Mucosa of descending colon (tissue), 3 donors: ENCODE measurements at regions not wholly inside any gene's neighbourhood (a gene's known extent, or its start where the extent isn't known, plus 50 kb on each side); places are given as distances from the start of the nearest gene placed in this dataset.

Experiments
- ATAC-seq: fragments of 200-7000 bp; cut with Tn5 transposase; one replicate; pipeline ENCODE4 v1.9.1; 2020; ENCODE audit warnings: mild to moderate bottlenecking, moderate library complexity
- DNase-seq, 3 donors: peaks; one replicate each; pipeline ENCODE4 v3.0.0-alpha.2; 2020
- H3K36me3 ChIP-seq: fragments of 200-600 bp; one replicate; pipeline ENCODE4 v1.8.0; 2021; ENCODE audit warnings: low read depth, mild to moderate bottlenecking
- H3K4me1 ChIP-seq: fragments of 200-600 bp; one replicate; pipeline ENCODE4 v1.8.0; 2021; ENCODE audit warnings: low read depth, mild to moderate bottlenecking
- H3K4me3 ChIP-seq: fragments of 200-600 bp; one replicate; pipeline ENCODE4 v1.8.0; 2021; ENCODE audit warnings: mild to moderate bottlenecking
- H3K9me3 ChIP-seq: fragments of 200-600 bp; one replicate; pipeline ENCODE4 v1.8.0; 2021; ENCODE audit warnings: mild to moderate bottlenecking
- intact Hi-C, 2 donors: fragments of 100-400 bp; cut with DNase I in 1 of 2; cut with micrococcal nuclease in 1 of 2; formaldehyde crosslinking; loops; one replicate each; pipeline versions ENCODE4 v1.11.0 to v1.11.1; 2022; cut with DNase I, micrococcal nuclease
- TF ChIP-seq, protein P1 (sequence below): fragments of 200-600 bp; IDR thresholded peaks from one replicate; pipeline ENCODE4 v1.8.0; 2022; ENCODE audit warnings: antibody characterized with exemption, mild to moderate bottlenecking
- donor health status: DM: no; HTN: no; CAD: no; lungs with moderate emphysema.
- donor health status: DM: no; HTN: no; CAD: no.
- donor health status: DM: no; HTN: yes; CAD: no.

- Histone ChIP-seq H3K4me1 (no peaks in the 10 kb centered on the region), H3K9me3 (no peaks in the 10 kb centered on the region), H3K4me3 (no peak overlapping the region), H3K36me3 (no peaks in the 10 kb centered on the region)
- TF ChIP-seq, protein P1, sequence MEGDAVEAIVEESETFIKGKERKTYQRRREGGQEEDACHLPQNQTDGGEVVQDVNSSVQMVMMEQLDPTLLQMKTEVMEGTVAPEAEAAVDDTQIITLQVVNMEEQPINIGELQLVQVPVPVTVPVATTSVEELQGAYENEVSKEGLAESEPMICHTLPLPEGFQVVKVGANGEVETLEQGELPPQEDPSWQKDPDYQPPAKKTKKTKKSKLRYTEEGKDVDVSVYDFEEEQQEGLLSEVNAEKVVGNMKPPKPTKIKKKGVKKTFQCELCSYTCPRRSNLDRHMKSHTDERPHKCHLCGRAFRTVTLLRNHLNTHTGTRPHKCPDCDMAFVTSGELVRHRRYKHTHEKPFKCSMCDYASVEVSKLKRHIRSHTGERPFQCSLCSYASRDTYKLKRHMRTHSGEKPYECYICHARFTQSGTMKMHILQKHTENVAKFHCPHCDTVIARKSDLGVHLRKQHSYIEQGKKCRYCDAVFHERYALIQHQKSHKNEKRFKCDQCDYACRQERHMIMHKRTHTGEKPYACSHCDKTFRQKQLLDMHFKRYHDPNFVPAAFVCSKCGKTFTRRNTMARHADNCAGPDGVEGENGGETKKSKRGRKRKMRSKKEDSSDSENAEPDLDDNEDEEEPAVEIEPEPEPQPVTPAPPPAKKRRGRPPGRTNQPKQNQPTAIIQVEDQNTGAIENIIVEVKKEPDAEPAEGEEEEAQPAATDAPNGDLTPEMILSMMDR = no peak
- DNase-seq = no peak
- no peak for ATAC-seq
- intact Hi-C loops = no loop called here
These were observed 309.0 kb upstream of the PROK2 start for GRCh38 chr3:72093992-72094334.

- Histone ChIP-seq H3K4me1 (no peaks in the 10 kb centered on the region), H3K4me3 (no peak overlapping the region), H3K36me3 (no peaks in the 10 kb centered on the region), H3K9me3 (no peaks in the 10 kb centered on the region)
- ATAC-seq = no peak
- intact Hi-C loops = no loop called here
- DNase-seq = no peak
- TF ChIP-seq, protein P1 = no peak
These were observed 308.5 kb upstream of the PROK2 start for GRCh38 chr3:72093270-72093991.

DNA sequence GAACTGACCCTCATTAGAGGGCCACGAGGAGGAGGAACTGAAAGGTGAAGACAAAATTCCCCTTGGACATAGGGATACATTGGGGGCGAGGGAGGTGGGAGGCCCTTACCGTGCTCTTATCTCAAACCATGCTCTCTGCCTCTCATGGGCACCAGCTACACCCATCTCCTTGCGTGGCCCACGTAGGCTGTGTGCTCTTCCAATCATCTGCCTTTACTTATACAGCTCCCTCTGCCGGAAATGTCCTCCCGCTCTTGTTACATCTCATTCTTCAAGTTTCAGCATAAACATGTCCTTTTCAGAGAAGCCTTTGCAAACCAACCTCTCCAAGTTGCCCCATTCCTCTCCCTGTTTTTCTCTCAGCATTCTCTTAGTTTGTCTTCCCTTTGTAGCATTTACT lies 307.8 kb upstream of the PROK2 start:
- Histone ChIP-seq H3K4me1 (no peaks in the 10 kb centered on the region), H3K9me3 (no peaks in the 10 kb centered on the region), H3K4me3 (no peak overlapping the region), H3K36me3 (no peaks in the 10 kb centered on the region)
- intact Hi-C loops = no loop called here
- TF ChIP-seq, protein P1 = no peak
- DNase-seq = no peak
- no peak for ATAC-seq

DNA sequence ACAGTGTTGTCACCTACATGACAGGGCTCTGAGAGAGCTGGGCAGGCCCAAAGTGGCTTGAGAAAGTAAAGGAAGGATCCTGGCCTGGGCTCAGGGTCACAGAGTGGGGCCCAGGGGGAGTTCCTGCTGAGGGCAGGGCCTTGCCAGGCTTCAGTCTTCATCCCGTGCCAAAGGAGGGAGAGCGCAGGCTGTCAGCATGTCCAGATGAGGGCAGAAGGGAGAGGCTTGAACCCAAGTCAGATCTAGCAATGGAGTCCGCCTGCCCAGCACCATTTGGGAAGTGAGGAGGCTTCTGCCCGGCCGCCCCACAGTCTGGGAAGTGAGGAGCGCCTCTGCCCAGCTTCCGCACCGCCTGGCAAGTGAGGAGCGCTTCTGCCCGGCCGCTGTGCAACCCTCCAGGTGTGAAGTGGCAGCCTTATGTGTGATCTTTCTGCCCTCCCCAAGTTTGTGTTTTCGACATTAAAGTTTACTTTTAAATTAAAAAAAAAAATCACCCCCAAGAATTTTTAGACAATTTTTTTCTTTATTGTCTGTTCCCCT lies 303.6 kb upstream of the PROK2 start:
- no peak for DNase-seq
- ATAC-seq = no peak
- H3K9me3 ChIP-seq = no peaks in the 10 kb centered on the region
- no peak overlapping the region for H3K4me3 ChIP-seq
- H3K4me1 ChIP-seq = no peaks in the 10 kb centered on the region
- intact Hi-C loops = no loop called here
- no peaks in the 10 kb centered on the region for H3K36me3 ChIP-seq
- TF ChIP-seq, protein P1 = no peak

- TF ChIP-seq, protein P1 = no peak
- intact Hi-C loops = no loop called here
- H3K9me3 ChIP-seq = no peaks in the 10 kb centered on the region
- no peaks in the 10 kb centered on the region for H3K36me3 ChIP-seq
- ATAC-seq = no peak
- no peak for DNase-seq
- peaks cover 4% of the 10 kb centered on the region for H3K4me1 ChIP-seq
- no peak overlapping the region for H3K4me3 ChIP-seq
These were observed 302.5 kb upstream of the PROK2 start for GRCh38 chr3:72087420-72087819.

- ATAC-seq = no peak
- no peak for DNase-seq
- TF ChIP-seq, protein P1 = no peak
- no peaks in the 10 kb centered on the region for H3K36me3 ChIP-seq
- H3K4me3 ChIP-seq = no peak overlapping the region
- H3K4me1 ChIP-seq = peaks cover 7% of the 10 kb centered on the region
- no peaks in the 10 kb centered on the region for H3K9me3 ChIP-seq
- intact Hi-C loops = no loop called here
These were observed 301.8 kb upstream of the PROK2 start for GRCh38 chr3:72086743-72087087.
